Non-pigmented ciliary epithelial cell (primary cell): ENCODE measurements at regions not wholly inside any gene's neighbourhood (a gene's known extent, or its start where the extent isn't known, plus 50 kb on each side); places are given as distances from the start of the nearest gene placed in this dataset.
"Not testable (repeated sequence)": the region's sequence is repeated elsewhere in the genome, so short reads cannot be mapped to it uniquely, and the experiment has no call there.

Experiments used
- DNase-seq: peaks from one replicate; pipeline ENCODE4 v3.0.0-alpha.2; 2010; ENCODE audit warnings: low read depth

DNA sequence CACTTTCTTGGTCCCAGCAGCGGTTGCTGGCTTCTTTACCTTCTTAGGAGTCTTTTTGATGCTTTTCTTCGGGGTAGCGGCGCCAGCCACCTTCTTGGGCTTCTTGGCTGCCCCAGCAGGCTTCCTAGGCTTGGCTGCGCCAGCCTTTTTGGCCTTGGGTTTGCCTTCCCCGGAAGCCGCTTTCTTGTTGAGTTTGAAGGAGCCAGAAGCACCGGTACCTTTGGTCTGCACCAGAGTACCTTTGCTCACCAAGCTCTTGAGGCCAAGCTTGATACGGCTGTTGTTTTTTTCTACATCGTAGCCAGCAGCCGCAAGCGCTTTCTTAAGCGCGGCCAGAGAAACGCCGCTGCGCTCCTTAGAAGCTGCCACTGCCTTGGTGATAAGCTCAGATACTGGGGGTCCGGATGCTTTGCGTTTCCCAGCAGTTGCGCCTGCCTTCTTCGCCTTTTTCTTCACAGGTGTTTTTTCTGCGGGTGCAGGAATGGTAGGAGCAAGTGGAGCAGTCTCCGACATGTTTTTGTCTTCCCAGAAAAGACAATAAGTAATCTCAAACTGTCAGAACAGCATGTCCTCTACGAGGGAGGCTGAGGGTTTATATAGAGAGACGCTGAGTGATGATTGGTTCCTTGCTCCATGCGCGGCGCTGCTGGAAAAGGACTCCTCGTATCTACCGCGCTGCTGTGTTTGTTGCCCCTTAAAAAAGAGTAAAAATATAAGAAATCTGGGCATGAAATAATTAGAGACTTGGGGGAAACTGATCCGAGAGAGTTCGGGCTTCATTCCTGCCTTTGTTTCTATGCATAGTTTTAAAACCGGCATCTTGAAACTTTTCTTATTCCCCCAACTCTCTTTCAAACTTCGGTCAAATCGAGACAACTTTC, 130.3 kb upstream of the BTN3A2 start:
- DNase-seq = no peak

DNA sequence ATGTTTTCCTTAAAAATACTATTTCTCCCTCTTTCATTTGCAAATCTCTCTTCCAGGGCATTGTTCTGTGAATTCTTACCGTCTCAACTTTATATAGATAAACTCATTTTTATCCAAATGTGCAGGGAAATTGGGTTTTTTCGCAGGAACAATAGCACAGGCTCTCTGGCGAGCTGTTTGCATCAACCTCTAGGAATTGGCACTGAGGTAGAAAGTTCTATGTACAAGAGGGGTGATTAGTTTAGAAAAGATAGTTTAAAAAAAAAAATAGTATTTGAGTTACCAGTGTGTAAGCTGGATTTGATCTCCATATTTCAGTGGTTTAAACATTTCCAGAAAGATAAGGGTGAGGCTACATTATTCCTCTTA, 129.7 kb upstream of the BTN3A2 start:
- DNase-seq = no peak

DNA sequence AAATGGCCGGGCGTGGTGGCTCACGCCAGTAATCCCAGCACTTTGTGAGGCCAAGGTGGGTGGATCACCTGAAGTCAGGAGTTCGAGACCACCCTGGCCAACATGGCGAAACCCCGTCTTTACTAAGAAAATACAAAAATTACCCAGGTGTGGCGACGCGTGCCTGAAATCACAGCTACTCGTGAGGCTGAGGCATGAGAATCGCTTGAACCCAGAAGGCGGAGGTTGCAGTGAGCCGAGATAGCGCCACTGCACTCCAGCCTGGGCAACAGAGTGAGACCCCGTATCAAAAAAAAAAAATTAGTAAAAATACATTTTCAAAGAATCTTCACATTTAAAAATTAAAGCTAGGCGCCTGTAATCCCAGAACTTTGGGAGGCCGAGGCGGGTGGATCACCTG, 125.6 kb upstream of the BTN3A2 start:
- not testable (repeated sequence) for DNase-seq

DNA sequence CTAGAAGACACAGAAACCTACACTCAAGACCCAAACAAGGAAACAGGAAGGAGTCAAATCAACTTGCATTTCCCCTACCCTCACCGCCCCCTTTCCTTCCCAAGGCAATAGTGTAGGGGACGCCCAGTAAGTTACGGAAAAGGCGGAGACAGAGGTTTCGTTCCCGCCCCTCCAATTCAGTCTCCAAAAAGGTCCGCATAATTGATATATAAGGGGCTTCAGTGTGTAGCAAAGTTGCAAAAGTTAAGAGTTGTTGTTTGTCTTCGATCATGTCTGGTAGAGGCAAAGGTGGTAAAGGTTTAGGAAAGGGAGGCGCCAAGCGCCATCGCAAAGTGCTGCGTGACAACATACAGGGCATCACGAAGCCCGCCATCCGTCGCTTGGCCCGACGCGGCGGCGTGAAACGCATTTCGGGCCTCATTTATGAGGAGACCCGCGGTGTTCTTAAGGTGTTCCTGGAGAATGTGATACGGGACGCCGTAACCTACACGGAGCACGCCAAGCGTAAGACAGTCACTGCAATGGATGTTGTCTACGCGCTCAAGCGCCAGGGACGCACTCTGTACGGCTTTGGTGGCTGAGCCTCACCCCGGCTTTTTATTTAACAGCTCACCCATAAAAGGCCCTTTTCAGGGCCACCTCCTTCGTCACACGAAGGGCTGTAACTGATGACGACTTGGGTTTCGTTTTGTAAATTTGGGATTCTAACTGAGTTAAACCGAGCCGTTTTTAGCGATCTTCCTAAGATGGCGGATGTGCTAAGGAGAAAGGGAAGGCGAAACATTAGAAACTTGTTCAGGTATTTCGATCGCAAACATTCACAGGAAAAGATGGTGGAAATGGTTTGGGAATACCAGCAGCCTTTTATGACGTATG, 124.6 kb upstream of the BTN3A2 start:
- no peak for DNase-seq

DNA sequence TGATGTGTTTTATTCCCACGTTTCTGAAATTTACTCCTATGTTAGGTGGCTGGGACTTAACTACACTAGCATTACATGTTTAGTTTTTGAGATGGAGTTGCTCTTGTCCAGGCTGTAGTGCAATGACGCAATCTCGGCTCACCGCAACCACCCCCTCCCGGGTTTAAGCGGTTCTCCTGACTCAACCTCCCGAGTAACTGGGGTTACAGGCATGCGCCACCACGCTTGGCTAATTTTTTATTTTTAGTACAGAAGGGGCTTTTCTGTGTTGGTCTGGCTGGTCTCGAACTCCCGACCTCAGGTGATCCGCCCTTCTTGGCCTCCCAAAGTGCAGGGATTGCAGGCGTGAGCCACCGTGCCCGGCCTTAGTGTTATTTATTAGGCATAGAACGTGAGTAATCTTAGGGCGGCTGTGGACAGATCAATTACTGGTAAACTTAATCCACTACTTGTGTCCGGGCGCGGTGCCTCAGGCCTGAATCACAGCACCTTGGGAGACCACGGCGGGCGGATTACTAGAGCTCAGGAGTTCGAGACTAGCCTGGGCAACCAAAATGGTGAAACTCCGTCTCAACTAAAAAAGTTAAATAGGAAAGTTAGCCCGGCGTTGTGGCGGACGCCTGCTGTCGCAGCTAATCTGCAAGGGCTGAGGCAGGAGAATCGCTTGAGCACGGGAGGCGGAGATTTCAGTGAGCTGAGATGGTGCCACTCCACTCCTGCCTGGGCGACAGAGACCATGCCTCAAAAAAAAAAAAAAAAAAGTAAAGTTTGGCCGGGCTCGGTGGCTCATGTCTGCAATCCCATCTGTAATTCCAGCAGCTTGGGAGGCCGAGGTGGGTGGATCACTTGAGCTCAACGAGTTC, 123.7 kb upstream of the BTN3A2 start:
- DNase-seq = peak; percentile 68

DNA sequence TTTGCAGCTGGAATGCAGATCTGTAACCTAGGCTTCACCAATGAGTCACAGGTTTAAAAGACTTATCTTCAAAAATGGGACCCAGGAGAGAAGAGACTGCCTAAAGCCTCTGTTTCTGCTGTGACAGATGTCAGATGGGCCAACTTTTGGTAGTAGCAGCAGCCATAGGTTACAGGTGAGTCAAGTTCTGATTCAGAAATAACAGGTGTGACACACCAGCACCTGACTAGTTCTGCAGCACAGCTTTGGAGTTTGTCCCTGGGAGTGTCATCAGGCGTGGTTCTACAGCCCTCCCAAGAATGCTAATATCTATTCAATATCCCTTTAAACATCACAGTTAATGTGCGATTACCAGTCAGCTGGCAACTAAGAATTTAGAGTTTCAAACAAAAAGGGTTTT, 121.9 kb upstream of the BTN3A2 start:
- no peak for DNase-seq

DNA sequence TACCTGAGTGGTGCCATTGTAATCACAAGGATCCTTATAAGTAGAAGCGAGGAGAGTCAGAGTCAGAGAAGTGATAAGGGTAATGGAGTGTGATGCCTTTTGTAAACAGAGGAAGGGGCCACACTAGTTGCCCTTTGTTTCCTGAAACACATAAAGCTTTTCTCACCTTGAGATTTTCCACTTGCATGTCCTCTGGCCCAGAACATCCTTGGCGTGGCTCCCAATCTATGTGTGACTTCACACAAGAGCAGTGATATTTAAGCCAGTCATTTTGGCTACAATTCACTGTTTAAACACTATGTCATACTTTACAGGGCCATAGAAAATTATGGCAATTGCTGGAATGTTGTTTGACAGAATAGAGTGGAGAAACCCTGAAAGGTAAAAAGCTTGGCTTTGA, 121.2 kb upstream of the BTN3A2 start:
- no peak for DNase-seq

DNA sequence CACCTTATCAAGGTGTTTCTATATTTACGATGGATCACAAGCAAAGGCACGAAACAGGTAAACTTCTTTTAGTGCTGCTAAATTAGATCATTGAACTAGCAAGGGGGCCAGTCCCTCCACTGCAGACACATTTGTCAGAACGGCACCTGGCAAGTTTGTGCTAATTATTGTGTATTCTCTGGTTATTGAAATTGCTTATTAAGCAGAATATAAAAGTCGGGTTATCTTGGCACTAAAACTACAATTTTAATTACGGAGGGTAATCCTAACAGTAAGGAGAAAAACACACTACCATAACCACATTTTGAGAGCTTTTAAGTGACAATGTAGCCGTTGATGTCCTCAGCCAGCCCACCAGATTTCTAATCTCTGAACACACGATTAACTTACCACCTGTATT, 118.9 kb upstream of the BTN3A2 start:
- DNase-seq = no peak

DNA sequence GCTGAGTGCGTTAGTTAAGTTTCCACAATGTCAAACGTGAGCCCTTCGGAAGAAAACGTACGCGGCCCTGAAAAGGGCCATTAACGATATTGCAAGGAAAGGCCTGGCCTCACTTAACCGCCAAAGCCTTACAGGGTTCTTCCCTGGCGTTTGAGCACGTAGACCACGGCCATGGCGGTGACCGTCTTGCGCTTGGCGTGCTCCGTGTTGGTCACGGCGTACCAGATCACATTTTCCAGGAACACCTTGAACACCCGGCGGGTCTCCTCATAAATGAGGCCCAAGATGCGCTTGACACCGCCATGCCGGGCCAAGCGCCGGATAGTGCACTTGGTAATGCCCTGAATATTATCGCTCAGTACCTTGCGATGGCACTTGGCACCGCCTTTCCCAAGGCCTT, 118.4 kb upstream of the BTN3A2 start:
- DNase-seq = no peak

DNA sequence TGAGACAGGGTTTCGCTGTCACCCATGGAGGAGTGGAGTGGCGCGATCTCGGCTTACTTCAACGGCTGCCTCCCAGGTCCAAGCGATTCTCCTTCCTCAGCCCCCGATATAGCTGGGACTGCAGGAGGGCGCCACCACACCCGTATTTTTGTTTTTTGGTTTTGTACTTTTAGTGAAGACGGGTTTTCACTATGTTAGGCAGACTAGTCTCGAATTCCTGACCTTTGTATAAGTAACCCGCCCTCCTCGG, 115.4 kb upstream of the BTN3A2 start:
- DNase-seq = no peak

DNA sequence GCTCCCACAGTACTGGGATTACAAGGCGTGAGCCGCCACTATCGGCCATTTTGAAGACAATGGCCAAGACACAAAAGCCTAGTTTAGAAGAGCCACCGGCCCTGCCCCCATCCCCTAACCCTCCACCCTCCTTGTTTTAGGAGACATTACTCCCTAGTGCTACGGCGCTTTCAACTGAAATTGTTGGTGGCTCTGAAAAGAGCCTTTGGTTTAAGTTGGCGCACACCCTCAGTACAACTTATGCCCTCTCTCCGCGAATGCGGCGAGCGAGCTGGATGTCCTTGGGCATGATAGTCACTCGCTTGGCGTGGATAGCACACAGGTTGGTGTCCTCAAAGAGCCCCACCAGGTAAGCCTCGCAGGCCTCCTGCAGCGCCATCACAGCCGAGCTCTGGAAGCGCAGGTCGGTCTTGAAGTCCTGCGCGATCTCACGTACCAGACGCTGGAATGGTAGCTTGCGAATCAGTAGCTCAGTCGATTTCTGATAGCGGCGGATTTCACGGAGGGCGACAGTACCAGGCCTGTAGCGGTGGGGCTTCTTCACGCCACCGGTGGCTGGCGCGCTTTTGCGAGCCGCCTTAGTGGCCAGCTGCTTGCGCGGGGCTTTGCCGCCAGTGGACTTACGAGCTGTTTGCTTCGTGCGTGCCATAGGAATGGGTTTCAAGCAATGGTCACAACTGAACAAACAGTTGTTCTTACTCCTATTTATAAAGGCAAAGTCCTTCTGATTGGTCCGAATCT, 114.9 kb upstream of the BTN3A2 start:
- no peak for DNase-seq

DNA sequence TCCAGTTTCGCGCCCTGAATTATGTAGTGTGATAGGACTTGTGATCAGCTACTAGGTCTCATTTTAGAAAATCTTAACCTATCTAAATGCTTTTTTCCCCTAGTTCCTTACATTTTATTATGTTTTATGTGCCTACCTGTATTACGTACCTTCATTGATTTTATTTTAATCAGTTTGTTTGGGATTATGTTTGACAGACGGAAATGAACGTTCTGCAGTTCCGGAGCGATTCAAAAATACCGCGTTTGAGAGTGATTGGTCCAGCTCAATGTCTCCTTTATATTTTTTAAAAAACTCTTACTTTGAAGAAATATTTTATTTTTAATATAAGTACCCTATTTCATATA, 114.3 kb upstream of the BTN3A2 start:
- DNase-seq = no peak

DNA sequence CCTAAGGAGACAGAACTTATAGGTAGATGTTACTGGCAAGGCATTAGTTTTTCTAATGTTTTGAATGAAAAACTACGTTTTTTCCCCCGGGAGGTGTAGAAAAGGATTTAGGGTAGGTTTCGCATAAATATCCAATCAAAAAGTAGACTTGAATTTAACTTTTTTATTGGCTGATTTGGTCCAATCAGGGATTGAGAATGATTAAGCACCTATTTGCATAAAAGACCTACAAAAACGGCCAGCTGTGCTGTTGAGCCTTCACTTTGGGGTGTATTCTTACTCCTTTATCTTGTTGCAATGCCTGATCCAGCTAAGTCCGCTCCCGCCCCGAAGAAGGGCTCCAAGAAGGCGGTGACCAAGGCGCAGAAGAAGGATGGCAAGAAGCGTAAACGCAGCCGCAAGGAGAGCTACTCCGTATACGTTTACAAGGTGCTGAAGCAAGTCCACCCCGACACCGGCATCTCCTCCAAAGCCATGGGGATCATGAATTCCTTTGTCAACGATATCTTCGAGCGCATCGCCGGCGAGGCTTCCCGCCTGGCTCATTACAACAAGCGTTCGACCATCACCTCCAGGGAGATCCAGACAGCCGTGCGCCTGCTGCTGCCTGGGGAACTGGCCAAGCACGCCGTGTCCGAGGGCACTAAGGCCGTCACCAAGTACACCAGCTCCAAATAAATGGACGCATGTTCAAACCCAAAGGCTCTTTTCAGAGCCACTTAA, 113.5 kb upstream of the BTN3A2 start:
- DNase-seq = peak; percentile 77

DNA sequence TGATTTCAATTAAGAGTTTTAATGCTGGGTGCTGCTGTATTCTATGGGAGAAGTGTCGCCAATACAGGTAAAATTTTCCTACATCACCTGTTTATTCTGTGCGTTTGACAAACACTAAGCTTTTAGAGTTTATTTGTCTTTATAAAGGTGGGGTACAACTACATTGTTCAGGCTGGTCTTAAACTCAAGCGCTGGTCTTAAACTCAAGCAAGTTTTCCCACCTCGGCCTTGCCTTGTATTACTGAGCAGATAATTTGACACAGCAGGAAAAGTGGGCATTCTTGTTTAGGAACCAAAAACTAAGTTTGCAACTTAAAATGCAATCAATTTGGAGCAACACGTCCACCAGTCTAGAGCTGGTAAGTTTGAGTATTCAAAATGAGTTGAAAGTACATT, 112.9 kb upstream of the BTN3A2 start:
- DNase-seq = no peak

DNA sequence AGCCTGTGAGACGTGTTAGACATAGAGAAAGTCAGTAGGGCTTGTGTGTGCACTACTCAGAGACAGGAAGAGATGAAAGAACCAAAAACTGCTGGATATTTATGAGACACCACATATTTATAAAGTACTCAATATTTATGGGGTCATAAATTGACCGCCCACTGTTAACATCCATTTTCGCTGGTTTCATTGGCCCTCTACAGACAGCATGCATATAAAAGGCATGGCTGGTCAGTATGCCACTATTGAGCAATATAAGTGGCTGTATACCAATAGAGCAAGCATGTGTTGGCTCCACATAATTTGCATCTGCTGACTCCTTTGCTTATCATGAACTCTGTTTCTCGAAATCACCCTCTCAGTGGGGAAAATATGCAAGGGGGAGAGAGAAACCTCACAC, 110.3 kb upstream of the BTN3A2 start:
- no peak for DNase-seq

DNA sequence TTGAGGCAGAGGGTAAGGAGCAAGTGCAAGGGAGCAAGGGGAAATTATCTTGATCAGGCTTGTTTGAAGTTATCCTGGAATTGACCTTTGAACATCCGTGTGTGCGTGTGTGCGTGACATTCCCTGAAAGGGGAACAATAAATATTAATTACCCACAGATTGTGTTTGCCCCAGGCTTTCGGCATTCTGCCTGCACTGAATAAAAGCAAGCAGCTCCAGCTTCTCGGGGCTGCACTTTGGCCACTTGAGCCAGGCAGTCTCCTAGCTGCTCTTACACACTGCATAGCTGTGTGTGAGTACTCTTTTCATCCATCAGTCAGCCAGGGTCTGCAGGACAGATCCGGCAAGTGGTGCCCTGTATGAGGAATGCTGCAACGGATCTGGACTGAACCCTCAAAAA, 107.7 kb upstream of the BTN3A2 start:
- DNase-seq = no peak

DNA sequence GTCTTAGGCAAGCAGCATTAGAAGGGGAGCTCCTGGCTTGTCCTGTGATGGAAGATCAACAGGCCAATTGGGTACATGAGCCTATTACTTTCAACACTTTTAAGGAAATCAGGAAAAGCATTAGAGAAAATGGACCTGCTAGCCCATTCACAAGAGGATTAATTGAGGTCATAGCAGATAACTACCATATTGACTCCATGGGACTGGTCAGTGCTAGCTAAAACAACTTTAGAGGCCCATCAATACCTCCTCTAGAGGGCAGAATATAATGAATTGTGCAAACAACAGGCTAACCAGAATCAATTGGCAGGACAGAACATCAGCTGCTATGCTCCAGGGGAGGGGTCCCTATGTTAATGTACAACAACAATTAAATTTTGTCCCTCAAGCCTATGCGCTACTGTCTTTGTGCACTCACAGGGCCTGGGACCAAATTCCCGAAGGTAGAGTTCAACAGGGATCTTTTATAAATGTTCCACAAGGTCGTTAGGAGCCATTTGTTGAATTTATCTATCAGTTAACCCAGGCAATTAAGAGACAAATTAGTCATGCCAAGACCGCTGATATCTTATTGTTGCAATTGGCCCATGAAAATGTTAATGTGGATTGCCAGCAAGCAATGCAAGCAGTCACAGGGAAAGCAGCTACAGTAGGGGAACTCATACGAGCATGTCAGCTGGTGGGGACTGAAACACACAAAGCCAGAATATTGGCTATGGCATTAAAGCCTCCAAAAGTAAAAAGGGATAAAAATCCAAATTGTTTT, 106.6 kb upstream of the BTN3A2 start:
- DNase-seq = no peak

DNA sequence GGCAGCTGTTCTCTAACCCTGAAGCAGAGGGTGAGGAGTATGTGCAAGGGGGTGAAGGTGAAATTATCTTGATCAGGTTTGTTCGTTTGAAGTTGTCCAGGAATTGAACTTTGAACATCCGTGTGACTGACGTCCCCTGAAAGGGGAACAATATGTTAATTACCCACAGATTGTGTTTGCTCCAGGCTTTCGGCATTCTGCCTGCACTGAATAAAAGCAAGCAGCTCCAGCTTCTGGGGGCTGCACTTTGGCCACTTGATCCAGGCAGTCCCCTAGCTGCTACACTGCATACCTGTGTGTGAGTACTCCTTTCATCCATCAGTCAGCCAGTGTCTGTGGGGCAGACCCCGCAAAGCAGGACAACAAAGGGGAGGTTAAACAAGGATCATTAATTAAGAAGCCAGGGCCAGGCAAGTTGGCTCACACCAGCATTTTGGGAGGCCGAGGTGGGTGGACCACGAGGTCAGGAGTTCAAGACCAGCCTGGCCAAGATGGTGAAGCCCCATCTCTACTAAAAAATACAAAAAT, 104.8 kb upstream of the BTN3A2 start:
- no peak for DNase-seq

DNA sequence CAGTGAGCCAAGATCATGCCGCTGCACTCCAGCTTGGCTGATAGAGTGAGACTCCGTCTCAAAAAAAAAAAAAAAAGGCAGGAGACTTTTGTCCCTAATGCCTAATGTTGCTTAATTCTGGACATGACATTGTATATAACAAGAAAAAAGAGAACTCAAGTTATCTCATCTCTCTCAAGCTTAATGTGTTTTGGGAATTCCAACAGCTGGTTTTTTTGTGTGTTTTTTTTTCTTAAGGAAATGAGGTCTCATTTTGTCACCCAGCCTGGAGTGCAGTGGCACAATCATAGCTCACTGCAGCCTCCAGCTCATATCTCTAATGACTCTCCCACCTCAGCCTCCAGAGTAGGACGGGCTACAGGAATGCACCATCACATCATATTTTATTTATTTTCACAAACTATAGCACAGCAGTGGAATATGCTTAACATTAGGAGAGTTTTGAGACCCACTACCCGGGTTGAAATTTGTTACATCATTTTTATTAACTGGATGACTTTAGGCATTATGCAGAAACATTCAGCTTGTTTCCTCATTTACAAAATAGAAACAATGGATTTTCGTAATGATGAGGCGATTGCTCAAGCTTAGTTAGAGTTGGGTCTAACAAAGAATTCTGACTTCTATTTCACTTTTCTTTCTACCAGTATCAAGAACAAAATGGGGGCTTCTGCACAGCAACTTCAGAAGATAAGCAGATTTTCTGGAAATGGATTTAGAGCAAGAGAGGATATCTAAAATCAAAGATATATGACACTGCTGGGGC, 104.1 kb upstream of the BTN3A2 start:
- no peak for DNase-seq

DNA sequence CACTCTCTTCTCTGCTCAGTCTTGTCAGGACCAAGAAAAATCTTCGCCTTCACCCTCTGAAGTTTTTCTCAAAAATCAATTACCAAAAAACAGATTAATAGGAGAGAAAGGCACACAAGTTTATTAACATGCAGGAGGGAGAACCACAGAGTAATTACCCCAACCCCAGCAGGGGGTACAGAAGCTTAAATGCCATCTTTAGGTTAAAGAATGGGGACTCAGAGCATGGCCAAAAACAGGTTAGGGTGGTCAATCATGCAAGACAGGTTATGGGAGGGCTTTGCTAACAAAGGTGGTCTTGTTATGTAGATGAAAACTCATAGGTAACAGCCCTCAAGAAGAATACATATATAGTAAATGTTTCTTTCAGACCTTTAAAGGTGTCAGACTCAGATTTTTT, 100.5 kb upstream of the BTN3A2 start:
- no peak for DNase-seq
